ENCODE measurements at regions not wholly inside any gene's neighbourhood (a gene's known extent, or its start where the extent isn't known, plus 50 kb on each side); places are given as distances from the start of the nearest gene placed in this dataset.

- H3K4me3 ChIP-seq (ENCODE audit: low read length), result no peak overlapping the region
- no peaks in the 10 kb centered on the region for H3F3A ChIP-seq (ENCODE audit: control insufficient read depth, insufficient read depth)
- no peaks in the 10 kb centered on the region for H3K4me1 ChIP-seq (ENCODE audit: control insufficient read depth, low read length)
- H3K4me2 ChIP-seq (ENCODE audit: low read length), result no peak overlapping the region
- no peaks in the 10 kb centered on the region for H3K79me2 ChIP-seq (ENCODE audit: control insufficient read depth, low read length)
- H3K27ac ChIP-seq (ENCODE audit: low read depth, low read length), result no peak overlapping the region
- no peaks in the 10 kb centered on the region for H3K9me2 ChIP-seq (replicated peaks; ENCODE audit: control insufficient read depth, low read length)
- H3K36me3 ChIP-seq (ENCODE audit: control insufficient read depth, low read length), result no peaks in the 10 kb centered on the region
- no peaks in the 10 kb centered on the region; the same call in 1 of the 2 replicates for H3K27me3 ChIP-seq (ENCODE audit: control insufficient read depth, low read length)
- no peaks in the 10 kb centered on the region for H3K9me3 ChIP-seq (ENCODE audit: control insufficient read depth, insufficient read depth, low read length)
- no peaks in the 10 kb centered on the region for H4K20me1 ChIP-seq (ENCODE audit: control insufficient read depth, insufficient read depth, low read depth, low read length)
- TF ChIP-seq CTCF (IDR thresholded peaks at IDR 0.05; ENCODE audit: low read depth, low read length, poor library complexity, severe bottlenecking), result no peak
- TF ChIP-seq EZH2phosphoT487 (IDR thresholded peaks at IDR 0.05; ENCODE audit: borderline replicate concordance, low read length), result no peak
Measured at GRCh38 chr2:235112365-235112764, 160.5 kb downstream of the SH3BP4 start.

DNA sequence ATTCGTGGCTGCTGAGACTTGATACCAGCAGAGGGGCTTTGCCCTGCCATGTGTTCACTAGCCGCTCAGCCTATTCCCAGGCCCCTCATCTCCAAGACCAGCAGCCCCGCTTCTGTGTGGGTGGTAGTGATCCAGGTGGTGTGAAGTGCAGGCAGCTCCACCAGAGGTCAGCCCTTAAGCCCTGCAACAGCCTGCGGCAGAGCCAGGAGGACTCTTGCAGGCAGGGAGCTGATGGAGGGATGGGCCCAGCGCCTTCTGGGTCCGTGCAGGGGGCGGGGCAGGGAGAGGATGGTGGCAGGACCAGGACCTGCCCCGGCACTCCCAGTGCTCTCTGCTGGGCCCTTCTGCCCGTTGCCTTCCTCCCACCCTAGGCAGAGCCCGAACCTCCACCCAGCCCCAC lies 162.0 kb downstream of the SH3BP4 start:
- TF ChIP-seq CTCF (IDR thresholded peaks at IDR 0.05; ENCODE audit: low read depth, low read length, poor library complexity, severe bottlenecking) (no peak), EZH2phosphoT487 (IDR thresholded peaks at IDR 0.05; ENCODE audit: borderline replicate concordance, low read length) (no peak)
- Histone ChIP-seq H3K4me1 (ENCODE audit: control insufficient read depth, low read length) (no peaks in the 10 kb centered on the region), H3K27ac (ENCODE audit: low read depth, low read length) (no peak overlapping the region), H3K9me3 (ENCODE audit: control insufficient read depth, insufficient read depth, low read length) (no peaks in the 10 kb centered on the region), H3K9me2 (replicated peaks; ENCODE audit: control insufficient read depth, low read length) (no peaks in the 10 kb centered on the region), H3K36me3 (ENCODE audit: control insufficient read depth, low read length) (no peaks in the 10 kb centered on the region), H3K4me3 (ENCODE audit: low read length) (no peak overlapping the region), H3K27me3 (ENCODE audit: control insufficient read depth, low read length) (no peaks in the 10 kb centered on the region; the same call in 1 of the 2 replicates), H3F3A (ENCODE audit: control insufficient read depth, insufficient read depth) (no peaks in the 10 kb centered on the region), H3K4me2 (ENCODE audit: low read length) (no peak overlapping the region), H4K20me1 (ENCODE audit: control insufficient read depth, insufficient read depth, low read depth, low read length) (no peaks in the 10 kb centered on the region), H3K79me2 (ENCODE audit: control insufficient read depth, low read length) (no peaks in the 10 kb centered on the region)

GRCh38 chr2:235114286-235114685 lies 162.5 kb downstream of the SH3BP4 start:
- H3K4me3 ChIP-seq (ENCODE audit: low read length), result no peak overlapping the region
- no peaks in the 10 kb centered on the region for H3K36me3 ChIP-seq (ENCODE audit: control insufficient read depth, low read length)
- no peak for TF ChIP-seq EZH2phosphoT487 (IDR thresholded peaks at IDR 0.05; ENCODE audit: borderline replicate concordance, low read length)
- no peak for TF ChIP-seq CTCF (IDR thresholded peaks at IDR 0.05; ENCODE audit: low read depth, low read length, poor library complexity, severe bottlenecking)

More at GRCh38 chr2:235114286-235114685, 162.5 kb downstream of the SH3BP4 start:
- H3K9me2 ChIP-seq (replicated peaks; ENCODE audit: control insufficient read depth, low read length), result no peaks in the 10 kb centered on the region
- H3K27ac ChIP-seq (ENCODE audit: low read depth, low read length), result no peak overlapping the region
- no peaks in the 10 kb centered on the region; the same call in 1 of the 2 replicates for H3K27me3 ChIP-seq (ENCODE audit: control insufficient read depth, low read length)
- H4K20me1 ChIP-seq (ENCODE audit: control insufficient read depth, insufficient read depth, low read depth, low read length), result no peaks in the 10 kb centered on the region
- H3K79me2 ChIP-seq (ENCODE audit: control insufficient read depth, low read length), result no peaks in the 10 kb centered on the region
- H3K9me3 ChIP-seq (ENCODE audit: control insufficient read depth, insufficient read depth, low read length), result no peaks in the 10 kb centered on the region
- no peaks in the 10 kb centered on the region for H3K4me1 ChIP-seq (ENCODE audit: control insufficient read depth, low read length)
- no peak overlapping the region for H3K4me2 ChIP-seq (ENCODE audit: low read length)
- H3F3A ChIP-seq (ENCODE audit: control insufficient read depth, insufficient read depth), result no peaks in the 10 kb centered on the region

All from DOHH2 (cell line).